ENCODE measurements at regions not wholly inside any gene's neighbourhood (a gene's known extent, or its start where the extent isn't known, plus 50 kb on each side); places are given as distances from the start of the nearest gene placed in this dataset.
"Not testable (repeated sequence)": the region's sequence is repeated elsewhere in the genome, so short reads cannot be mapped to it uniquely, and the experiment has no call there.

GRCh38 chr9:107569174-107569573 lies 79.6 kb upstream of the KLF4 start:
- Histone ChIP-seq H3K9me3 (ENCODE audit: control insufficient read depth, low read depth, low read length) (no peaks in the 10 kb centered on the region), H3K4me2 (ENCODE audit: control insufficient read depth, extremely low read depth, insufficient read depth, low read depth, low read length) (no peak overlapping the region), H3K4me1 (ENCODE audit: control insufficient read depth, extremely low read depth, insufficient read depth, low read length) (no peaks in the 10 kb centered on the region), H3K9ac (ENCODE audit: control insufficient read depth, extremely low read depth, insufficient read depth, low read length) (no peak overlapping the region), H2AFZ (ENCODE audit: control insufficient read depth, low read length) (no peak overlapping the region), H3K27me3 (ENCODE audit: control insufficient read depth, extremely low read depth, insufficient read depth, low read length) (no peaks in the 10 kb centered on the region), H3K36me3 (ENCODE audit: control insufficient read depth in 2 of 2, extremely low read depth in 1 of 2, insufficient read depth in 2 of 2, low read length in 2 of 2) (no peaks in the 10 kb centered on the region), H3K4me3 (ENCODE audit: control insufficient read depth in 2 of 3, extremely low read depth in 1 of 3, insufficient read depth in 2 of 3, low read depth in 1 of 3, low read length in 3 of 3) (no peak overlapping the region), H4K20me1 (ENCODE audit: control insufficient read depth, extremely low read depth, insufficient read depth, low read length) (no peaks in the 10 kb centered on the region), H3K79me2 (ENCODE audit: control insufficient read depth, insufficient read depth, low read length) (no peaks in the 10 kb centered on the region), H3K9me1 (ENCODE audit: control insufficient read depth, extremely low read depth, insufficient read depth, low read length) (no peaks in the 10 kb centered on the region), H3K27ac (ENCODE audit: control insufficient read depth, insufficient read depth, low read length) (no peak overlapping the region)
- FAIRE-seq (no peak), DNase-seq (ENCODE audit: low read depth, low spot score) (no peak)
- dilution Hi-C loops (cut with MboI; ENCODE audit: extremely low pct_ligation_motif_present, low sequenced_read_pairs): no loop called here
- TF ChIP-seq EZH2 (IDR thresholded peaks at IDR 0.05; ENCODE audit: low read length): no peak
- TF ChIP-seq CTCF (optimal IDR thresholded peaks at IDR 0.05 in 1 of 3, IDR thresholded peaks at IDR 0.05 in 1 of 3, conservative IDR thresholded peaks at IDR 0.05 in 1 of 3; ENCODE audit: extremely low read depth in 1 of 3, insufficient read depth in 2 of 3, low read length in 3 of 3): no peak

GRCh38 chr9:107568406-107568805 lies 78.8 kb upstream of the KLF4 start:
- H3K27ac ChIP-seq (ENCODE audit: control insufficient read depth, insufficient read depth, low read length); H2AFZ ChIP-seq (ENCODE audit: control insufficient read depth, low read length); H3K27me3 ChIP-seq (ENCODE audit: control insufficient read depth, extremely low read depth, insufficient read depth, low read length); FAIRE-seq; H4K20me1 ChIP-seq (ENCODE audit: control insufficient read depth, extremely low read depth, insufficient read depth, low read length); H3K4me1 ChIP-seq (ENCODE audit: control insufficient read depth, extremely low read depth, insufficient read depth, low read length); H3K4me2 ChIP-seq (ENCODE audit: control insufficient read depth, extremely low read depth, insufficient read depth, low read depth, low read length); H3K36me3 ChIP-seq (ENCODE audit: control insufficient read depth in 2 of 2, extremely low read depth in 1 of 2, insufficient read depth in 2 of 2, low read length in 2 of 2); H3K4me3 ChIP-seq (ENCODE audit: control insufficient read depth in 2 of 3, extremely low read depth in 1 of 3, insufficient read depth in 2 of 3, low read depth in 1 of 3, low read length in 3 of 3); H3K9ac ChIP-seq (ENCODE audit: control insufficient read depth, extremely low read depth, insufficient read depth, low read length); H3K79me2 ChIP-seq (ENCODE audit: control insufficient read depth, insufficient read depth, low read length); H3K9me1 ChIP-seq (ENCODE audit: control insufficient read depth, extremely low read depth, insufficient read depth, low read length); dilution Hi-C loops (cut with MboI; ENCODE audit: extremely low pct_ligation_motif_present, low sequenced_read_pairs); DNase-seq (ENCODE audit: low read depth, low spot score); H3K9me3 ChIP-seq (ENCODE audit: control insufficient read depth, low read depth, low read length): not testable (repeated sequence)

GRCh38 chr9:107567462-107567861 lies 77.9 kb upstream of the KLF4 start:
- Histone ChIP-seq H3K27ac (ENCODE audit: control insufficient read depth, insufficient read depth, low read length) (no peak overlapping the region), H3K4me3 (ENCODE audit: control insufficient read depth in 2 of 3, extremely low read depth in 1 of 3, insufficient read depth in 2 of 3, low read depth in 1 of 3, low read length in 3 of 3) (no peak overlapping the region), H3K4me2 (ENCODE audit: control insufficient read depth, extremely low read depth, insufficient read depth, low read depth, low read length) (no peak overlapping the region), H3K9ac (ENCODE audit: control insufficient read depth, extremely low read depth, insufficient read depth, low read length) (no peak overlapping the region), H2AFZ (ENCODE audit: control insufficient read depth, low read length) (no peak overlapping the region), H3K9me3 (ENCODE audit: control insufficient read depth, low read depth, low read length) (no peaks in the 10 kb centered on the region), H3K9me1 (ENCODE audit: control insufficient read depth, extremely low read depth, insufficient read depth, low read length) (no peaks in the 10 kb centered on the region), H3K4me1 (ENCODE audit: control insufficient read depth, extremely low read depth, insufficient read depth, low read length) (no peaks in the 10 kb centered on the region), H3K36me3 (ENCODE audit: control insufficient read depth in 2 of 2, extremely low read depth in 1 of 2, insufficient read depth in 2 of 2, low read length in 2 of 2) (no peaks in the 10 kb centered on the region), H3K27me3 (ENCODE audit: control insufficient read depth, extremely low read depth, insufficient read depth, low read length) (no peaks in the 10 kb centered on the region), H4K20me1 (ENCODE audit: control insufficient read depth, extremely low read depth, insufficient read depth, low read length) (no peaks in the 10 kb centered on the region), H3K79me2 (ENCODE audit: control insufficient read depth, insufficient read depth, low read length) (no peaks in the 10 kb centered on the region)
- no peak for DNase-seq (ENCODE audit: low read depth, low spot score)
- dilution Hi-C loops (cut with MboI; ENCODE audit: extremely low pct_ligation_motif_present, low sequenced_read_pairs): no loop called here
- TF ChIP-seq CTCF (optimal IDR thresholded peaks at IDR 0.05 in 1 of 3, IDR thresholded peaks at IDR 0.05 in 1 of 3, conservative IDR thresholded peaks at IDR 0.05 in 1 of 3; ENCODE audit: extremely low read depth in 1 of 3, insufficient read depth in 2 of 3, low read length in 3 of 3) (no peak), EZH2 (IDR thresholded peaks at IDR 0.05; ENCODE audit: low read length) (no peak)
- FAIRE-seq: no peak

Measured in keratinocyte (primary cell).